RPMI8226 (cell line): ENCODE measurements at regions not wholly inside any gene's neighbourhood (a gene's known extent, or its start where the extent isn't known, plus 50 kb on each side); places are given as distances from the start of the nearest gene placed in this dataset.

Experiments used
- DNase-seq: peaks from one replicate; pipeline ENCODE4 v3.0.0-alpha.2; 2015

- DNase-seq: no peak
These were observed 189.3 kb downstream of the KCNA5 start for GRCh38 chr12:5232826-5233500.

- no peak for DNase-seq
These were observed 192.5 kb downstream of the KCNA5 start for GRCh38 chr12:5236022-5236640.

- DNase-seq: peak; percentile 63
These were observed 189.5 kb upstream of the NTF3 start for GRCh38 chr12:5242440-5242839.

- no peak for DNase-seq
These were observed 188.9 kb upstream of the NTF3 start for GRCh38 chr12:5243014-5243413.

- no peak for DNase-seq
These were observed 187.4 kb upstream of the NTF3 start for GRCh38 chr12:5244513-5244972.

- no peak for DNase-seq
These were observed 185.7 kb upstream of the NTF3 start for GRCh38 chr12:5246196-5246595.

GRCh38 chr12:5247144-5247543 is 184.8 kb upstream of the NTF3 start:
- DNase-seq: no peak

GRCh38 chr12:5248230-5248629 is 183.7 kb upstream of the NTF3 start:
- no peak for DNase-seq

GRCh38 chr12:5248999-5249526 is 182.8 kb upstream of the NTF3 start:
- no peak for DNase-seq

GRCh38 chr12:5251092-5251491 is 180.8 kb upstream of the NTF3 start:
- no peak for DNase-seq

- DNase-seq: no peak
These were observed 180.1 kb upstream of the NTF3 start for GRCh38 chr12:5251786-5252185.

- DNase-seq: no peak
These were observed 177.2 kb upstream of the NTF3 start for GRCh38 chr12:5254703-5255102.

GRCh38 chr12:5257763-5258495 is 174.0 kb upstream of the NTF3 start:
- DNase-seq: no peak

GRCh38 chr12:5258498-5258897 is 173.4 kb upstream of the NTF3 start:
- no peak for DNase-seq

GRCh38 chr12:5258926-5259325 is 173.0 kb upstream of the NTF3 start:
- no peak for DNase-seq

GRCh38 chr12:5259523-5259922 is 172.4 kb upstream of the NTF3 start:
- no peak for DNase-seq

GRCh38 chr12:5260086-5260485 is 171.8 kb upstream of the NTF3 start:
- DNase-seq: no peak

- no peak for DNase-seq
These were observed 171.3 kb upstream of the NTF3 start for GRCh38 chr12:5260591-5261086.

GRCh38 chr12:5262450-5262849 is 169.5 kb upstream of the NTF3 start:
- DNase-seq: no peak

- DNase-seq: no peak
These were observed 169.0 kb upstream of the NTF3 start for GRCh38 chr12:5262885-5263284.

- peak; percentile 29 for DNase-seq
These were observed 167.9 kb upstream of the NTF3 start for GRCh38 chr12:5264006-5264405.

GRCh38 chr12:5267603-5268423 is 164.1 kb upstream of the NTF3 start:
- DNase-seq: no peak
